ENCODE measurements at regions not wholly inside any gene's neighbourhood (a gene's known extent, or its start where the extent isn't known, plus 50 kb on each side); places are given as distances from the start of the nearest gene placed in this dataset.
"Not testable (repeated sequence)": the region's sequence is repeated elsewhere in the genome, so short reads cannot be mapped to it uniquely, and the experiment has no call there.

- no peak overlapping the region for H3K4me3 ChIP-seq
- H3K9me3 ChIP-seq, result no peaks in the 10 kb centered on the region
- no peak for DNase-seq
Measured at GRCh38 chr5:50343715-50344114, 97.4 kb downstream of the EMB start.

GRCh38 chr5:50340757-50341156, 100.3 kb downstream of the EMB start:
- DNase-seq, result no peak
- no peaks in the 10 kb centered on the region for H3K9me3 ChIP-seq
- H3K4me3 ChIP-seq, result no peak overlapping the region

More at GRCh38 chr5:50343715-50344114, 97.4 kb downstream of the EMB start:
- H3K36me3 ChIP-seq, result no peaks in the 10 kb centered on the region
- no peaks in the 10 kb centered on the region for H3K27me3 ChIP-seq

GRCh38 chr5:50330633-50331032, 110.5 kb downstream of the EMB start:
- DNase-seq, H3K4me3 ChIP-seq, H3K9me3 ChIP-seq, H3K27me3 ChIP-seq, H3K36me3 ChIP-seq: not testable (repeated sequence)

More at GRCh38 chr5:50340757-50341156, 100.3 kb downstream of the EMB start:
- Histone ChIP-seq H3K27me3 (no peaks in the 10 kb centered on the region), H3K36me3 (no peaks in the 10 kb centered on the region)

- no peak for DNase-seq
- H3K36me3 ChIP-seq, result no peaks in the 10 kb centered on the region
- no peak overlapping the region for H3K4me3 ChIP-seq
- H3K9me3 ChIP-seq, result no peaks in the 10 kb centered on the region
- H3K27me3 ChIP-seq, result no peaks in the 10 kb centered on the region
Measured at GRCh38 chr5:50328193-50328729, 112.8 kb downstream of the EMB start.

GRCh38 chr5:50325237-50325832, 115.8 kb downstream of the EMB start:
- no peaks in the 10 kb centered on the region for H3K9me3 ChIP-seq
- no peak for DNase-seq
- H3K36me3 ChIP-seq, result no peaks in the 10 kb centered on the region
- no peak overlapping the region for H3K4me3 ChIP-seq
- H3K27me3 ChIP-seq, result no peaks in the 10 kb centered on the region

- Histone ChIP-seq H3K4me3 (no peak overlapping the region), H3K9me3 (no peaks in the 10 kb centered on the region), H3K27me3 (no peaks in the 10 kb centered on the region), H3K36me3 (no peaks in the 10 kb centered on the region)
- DNase-seq, result no peak
Measured at GRCh38 chr5:50320131-50320749, 120.8 kb downstream of the EMB start.

- H3K4me3 ChIP-seq, result no peak overlapping the region
- no peaks in the 10 kb centered on the region for H3K27me3 ChIP-seq
- no peaks in the 10 kb centered on the region for H3K9me3 ChIP-seq
- no peak for DNase-seq
- H3K36me3 ChIP-seq, result no peaks in the 10 kb centered on the region
Measured at GRCh38 chr5:50318220-50318619, 122.9 kb downstream of the EMB start.

- H3K4me3 ChIP-seq, H3K27me3 ChIP-seq, DNase-seq, H3K9me3 ChIP-seq, H3K36me3 ChIP-seq: not testable (repeated sequence)
Measured at GRCh38 chr5:50306488-50306887, 134.6 kb downstream of the EMB start.

GRCh38 chr5:50302815-50303490, 138.1 kb downstream of the EMB start:
- no peaks in the 10 kb centered on the region for H3K36me3 ChIP-seq
- no peaks in the 10 kb centered on the region for H3K9me3 ChIP-seq
- peak; percentile 32 for DNase-seq
- no peak overlapping the region for H3K4me3 ChIP-seq
- no peaks in the 10 kb centered on the region for H3K27me3 ChIP-seq

GRCh38 chr5:50301756-50302155, 139.3 kb downstream of the EMB start:
- Histone ChIP-seq H3K4me3 (no peak overlapping the region), H3K27me3 (no peaks in the 10 kb centered on the region), H3K9me3 (no peaks in the 10 kb centered on the region), H3K36me3 (no peaks in the 10 kb centered on the region)
- DNase-seq, result no peak

- no peak for DNase-seq
- H3K36me3 ChIP-seq, result no peaks in the 10 kb centered on the region
- no peaks in the 10 kb centered on the region for H3K9me3 ChIP-seq
- no peak overlapping the region for H3K4me3 ChIP-seq
- no peaks in the 10 kb centered on the region for H3K27me3 ChIP-seq
Measured at GRCh38 chr5:50300878-50301277, 140.2 kb downstream of the EMB start.

GRCh38 chr5:50299896-50300295, 141.2 kb downstream of the EMB start:
- no peaks in the 10 kb centered on the region for H3K27me3 ChIP-seq
- H3K4me3 ChIP-seq, result no peak overlapping the region
- no peaks in the 10 kb centered on the region for H3K36me3 ChIP-seq
- DNase-seq, result no peak
- H3K9me3 ChIP-seq, result no peaks in the 10 kb centered on the region

- no peak overlapping the region for H3K4me3 ChIP-seq
- H3K9me3 ChIP-seq, result no peaks in the 10 kb centered on the region
- DNase-seq, result no peak
Measured at GRCh38 chr5:50292735-50293394, 148.2 kb downstream of the EMB start.

GRCh38 chr5:50280461-50280860, 160.6 kb downstream of the EMB start:
- not testable (repeated sequence) for H3K4me3 ChIP-seq, H3K36me3 ChIP-seq, H3K9me3 ChIP-seq, DNase-seq, H3K27me3 ChIP-seq

More at GRCh38 chr5:50292735-50293394, 148.2 kb downstream of the EMB start:
- no peaks in the 10 kb centered on the region for H3K27me3 ChIP-seq
- H3K36me3 ChIP-seq, result no peaks in the 10 kb centered on the region
